ENCODE measurements at regions not wholly inside any gene's neighbourhood (a gene's known extent, or its start where the extent isn't known, plus 50 kb on each side); places are given as distances from the start of the nearest gene placed in this dataset.

DNA sequence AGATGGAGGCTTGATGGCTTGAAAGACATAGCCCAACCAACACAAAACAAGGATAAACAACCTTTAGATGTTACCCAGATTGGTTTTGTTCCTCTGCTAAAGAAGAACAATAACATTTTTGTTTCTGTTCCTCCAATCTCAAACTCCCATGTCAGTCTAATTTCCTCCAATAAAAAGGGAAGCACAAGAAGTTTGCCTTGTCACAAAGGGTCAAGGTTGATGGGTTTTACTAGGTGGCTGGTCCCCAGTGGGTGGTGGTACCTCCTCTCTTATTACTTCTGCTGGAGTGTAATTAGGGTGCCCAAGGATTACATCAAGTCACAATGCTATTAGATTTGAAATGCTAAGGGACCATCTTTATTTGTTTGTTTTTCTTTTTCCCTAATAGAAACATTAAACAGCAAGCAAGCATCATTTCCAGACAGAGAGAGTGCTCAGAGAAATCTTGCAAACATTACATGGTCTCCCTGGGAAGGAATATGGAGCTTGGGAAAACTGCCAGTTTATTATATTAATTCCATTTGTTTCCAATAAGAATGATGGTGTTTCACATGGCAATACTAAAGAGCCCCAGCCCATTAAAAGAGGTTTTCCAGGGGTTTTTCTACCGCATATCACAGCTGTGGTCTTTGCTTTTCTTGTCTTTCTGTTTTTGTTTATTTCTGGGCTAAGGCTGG lies 78.3 kb upstream of the AOAH start:
- DNase-seq (ENCODE audit: low spot score) = no peak
- H3K27ac ChIP-seq = no peak overlapping the region
- TF ChIP-seq, protein P1, sequence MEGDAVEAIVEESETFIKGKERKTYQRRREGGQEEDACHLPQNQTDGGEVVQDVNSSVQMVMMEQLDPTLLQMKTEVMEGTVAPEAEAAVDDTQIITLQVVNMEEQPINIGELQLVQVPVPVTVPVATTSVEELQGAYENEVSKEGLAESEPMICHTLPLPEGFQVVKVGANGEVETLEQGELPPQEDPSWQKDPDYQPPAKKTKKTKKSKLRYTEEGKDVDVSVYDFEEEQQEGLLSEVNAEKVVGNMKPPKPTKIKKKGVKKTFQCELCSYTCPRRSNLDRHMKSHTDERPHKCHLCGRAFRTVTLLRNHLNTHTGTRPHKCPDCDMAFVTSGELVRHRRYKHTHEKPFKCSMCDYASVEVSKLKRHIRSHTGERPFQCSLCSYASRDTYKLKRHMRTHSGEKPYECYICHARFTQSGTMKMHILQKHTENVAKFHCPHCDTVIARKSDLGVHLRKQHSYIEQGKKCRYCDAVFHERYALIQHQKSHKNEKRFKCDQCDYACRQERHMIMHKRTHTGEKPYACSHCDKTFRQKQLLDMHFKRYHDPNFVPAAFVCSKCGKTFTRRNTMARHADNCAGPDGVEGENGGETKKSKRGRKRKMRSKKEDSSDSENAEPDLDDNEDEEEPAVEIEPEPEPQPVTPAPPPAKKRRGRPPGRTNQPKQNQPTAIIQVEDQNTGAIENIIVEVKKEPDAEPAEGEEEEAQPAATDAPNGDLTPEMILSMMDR (IDR thresholded peaks at IDR 0.05) = no peak
- no peak overlapping the region for H3K4me3 ChIP-seq

DNA sequence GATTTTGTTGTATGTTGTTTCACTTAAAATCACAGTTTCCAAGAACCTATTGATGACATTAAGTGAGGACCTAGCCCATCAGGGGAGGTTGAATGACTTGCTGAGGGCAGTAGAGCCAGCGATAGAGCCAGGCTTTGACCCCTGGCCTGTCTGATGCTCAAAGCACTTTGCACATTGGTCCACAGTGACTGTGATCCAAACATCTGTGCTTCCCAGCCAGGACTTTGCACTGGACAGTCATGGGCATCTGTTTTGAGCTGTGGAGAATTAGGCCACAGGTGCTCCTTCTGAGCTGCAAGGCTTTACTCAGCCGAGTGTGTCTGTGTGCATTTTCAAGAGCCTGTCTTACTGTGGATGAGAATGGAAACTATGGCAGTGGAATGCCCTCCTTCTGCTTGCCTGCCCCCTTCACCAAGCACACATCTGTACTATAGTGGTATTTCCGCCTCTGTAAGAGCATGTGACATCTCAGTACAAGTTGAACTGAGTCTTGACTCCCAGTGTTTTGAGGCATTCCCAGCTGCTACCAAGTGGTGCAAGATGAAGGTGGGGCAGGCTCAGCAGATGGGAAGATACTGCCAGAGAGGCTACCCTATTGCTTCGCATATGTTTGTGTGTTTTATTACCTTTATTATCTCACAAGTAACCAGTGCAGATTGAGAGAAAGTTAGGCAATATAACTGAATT lies 72.7 kb upstream of the AOAH start:
- TF ChIP-seq, protein P1 (IDR thresholded peaks at IDR 0.05) = no peak
- H3K27ac ChIP-seq = no peak overlapping the region
- DNase-seq (ENCODE audit: low spot score) = no peak
- no peak overlapping the region for H3K4me3 ChIP-seq

DNA sequence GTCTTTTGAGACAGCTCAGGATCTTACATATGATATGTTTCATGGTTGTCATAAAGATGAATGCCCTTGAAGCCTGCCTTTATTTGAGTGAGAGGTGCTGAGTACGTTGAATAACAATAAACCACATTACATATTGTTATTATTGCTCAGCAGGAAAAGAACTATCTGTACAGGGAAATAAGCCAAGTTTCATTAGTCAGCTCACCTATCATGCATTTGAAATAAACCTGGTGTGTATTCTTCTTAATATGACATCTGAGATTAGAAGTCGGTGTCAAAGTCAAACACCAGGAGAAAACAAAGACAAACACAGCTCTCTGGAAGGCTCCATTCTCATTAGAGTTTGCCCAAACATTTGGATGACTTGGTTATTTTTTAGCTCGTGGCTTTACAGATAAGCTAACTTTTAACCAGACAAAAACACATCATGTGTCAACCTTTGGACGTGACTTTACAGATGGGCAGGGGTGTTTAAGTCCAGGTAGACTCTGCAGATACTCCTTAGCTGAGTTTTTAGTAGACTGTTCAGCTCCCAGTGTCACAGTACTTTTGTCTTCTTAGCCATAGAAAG lies 71.2 kb upstream of the AOAH start:
- TF ChIP-seq, protein P1 (IDR thresholded peaks at IDR 0.05) = no peak
- H3K27ac ChIP-seq = no peak overlapping the region
- DNase-seq (ENCODE audit: low spot score) = no peak
- no peak overlapping the region for H3K4me3 ChIP-seq

- H3K27ac ChIP-seq = no peak overlapping the region
- TF ChIP-seq, protein P1 (IDR thresholded peaks at IDR 0.05) = no peak
- no peak for DNase-seq (ENCODE audit: low spot score)
These were observed 70.4 kb upstream of the AOAH start for GRCh38 chr7:36794689-36795088.

DNA sequence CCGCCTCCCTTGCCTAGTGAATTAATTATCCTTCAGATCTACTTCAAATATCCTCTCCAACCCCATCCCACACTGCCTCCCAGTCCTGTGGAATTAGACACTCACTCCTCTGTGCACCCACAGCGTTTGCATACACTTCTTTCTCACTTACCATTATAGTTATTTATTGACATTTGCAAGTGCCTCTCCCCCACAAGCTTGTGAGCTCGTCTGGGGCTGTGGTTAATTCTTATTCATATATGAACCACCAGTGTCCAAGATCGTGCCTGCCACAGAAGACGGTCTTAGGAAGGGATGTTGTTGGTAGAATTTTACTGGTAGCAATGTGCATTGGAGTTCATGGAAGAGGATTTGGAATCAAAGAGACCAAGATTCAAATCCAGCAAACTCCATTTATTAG lies 68.1 kb upstream of the AOAH start:
- DNase-seq (ENCODE audit: low spot score) = no peak
- TF ChIP-seq, protein P1 (IDR thresholded peaks at IDR 0.05) = no peak
- Histone ChIP-seq H3K27ac (no peak overlapping the region), H3K4me3 (no peak overlapping the region)

More at GRCh38 chr7:36794689-36795088, 70.4 kb upstream of the AOAH start:
- no peak overlapping the region for H3K4me3 ChIP-seq

GRCh38 chr7:36790311-36790787 lies 66.1 kb upstream of the AOAH start:
- TF ChIP-seq, protein P1 (IDR thresholded peaks at IDR 0.05) = no peak
- H3K4me3 ChIP-seq = no peak overlapping the region
- no peak for DNase-seq (ENCODE audit: low spot score)
- H3K27ac ChIP-seq = no peak overlapping the region

All from coronary artery (tissue), 2 donors.